GM21381 (cell line): ENCODE measurements at regions not wholly inside any gene's neighbourhood (a gene's known extent, or its start where the extent isn't known, plus 50 kb on each side); places are given as distances from the start of the nearest gene placed in this dataset.
"Not testable (repeated sequence)": the region's sequence is repeated elsewhere in the genome, so short reads cannot be mapped to it uniquely, and the experiment has no call there.

ENCODE experiments used
- ATAC-seq: cut with Tn5 transposase; IDR thresholded peaks from one replicate; pipeline ENCODE4 v1.9.1; 2021; ENCODE audit warnings: mild to moderate bottlenecking, moderate library complexity; ENCODE audit not compliant: unreplicated experiment

- no peak for ATAC-seq
Measured at GRCh38 chrX:124426288-124427169, 80.2 kb downstream of the SH2D1A start.

- no peak for ATAC-seq
Measured at GRCh38 chrX:124433186-124433585, 86.8 kb downstream of the SH2D1A start.

DNA sequence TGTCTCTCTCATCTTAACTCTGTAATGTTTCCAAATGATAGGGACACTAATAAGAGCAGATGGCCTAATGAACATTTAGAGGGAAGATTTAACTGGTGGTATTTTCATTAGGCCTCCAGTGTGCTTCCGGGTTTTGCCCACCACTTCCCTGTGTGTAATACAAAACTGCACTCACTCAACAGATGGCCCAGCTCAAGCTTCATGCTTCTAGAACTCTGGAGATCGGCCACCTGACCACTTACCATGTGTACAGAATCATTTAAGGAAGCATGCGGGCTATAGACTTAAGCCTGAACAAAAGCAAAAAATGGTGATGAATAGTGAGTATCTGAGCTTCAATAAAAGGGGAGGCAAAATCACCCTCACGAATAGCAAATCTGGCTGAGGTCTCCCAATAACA lies 89.3 kb downstream of the SH2D1A start:
- ATAC-seq = no peak

DNA sequence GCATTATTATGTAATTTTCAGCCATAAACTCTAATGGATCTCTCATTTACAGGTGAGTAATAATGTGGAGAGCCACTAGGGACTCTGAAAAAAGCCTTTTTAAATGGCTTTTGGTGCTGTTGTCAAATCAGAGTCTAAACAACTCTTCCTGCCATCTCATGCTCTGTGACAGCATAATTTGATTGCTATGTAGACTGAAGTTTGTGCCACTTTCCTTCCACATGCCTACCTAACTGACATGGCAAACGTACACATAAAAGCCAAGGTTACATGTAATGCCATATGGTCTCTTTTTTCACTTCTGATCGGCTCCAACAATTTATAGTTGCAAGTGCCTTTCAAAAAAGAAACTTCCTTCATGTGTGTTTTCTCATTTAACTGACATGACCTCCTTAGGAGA lies 94.3 kb downstream of the SH2D1A start:
- no peak for ATAC-seq

GRCh38 chrX:124441971-124442590 lies 95.7 kb downstream of the SH2D1A start:
- no peak for ATAC-seq

DNA sequence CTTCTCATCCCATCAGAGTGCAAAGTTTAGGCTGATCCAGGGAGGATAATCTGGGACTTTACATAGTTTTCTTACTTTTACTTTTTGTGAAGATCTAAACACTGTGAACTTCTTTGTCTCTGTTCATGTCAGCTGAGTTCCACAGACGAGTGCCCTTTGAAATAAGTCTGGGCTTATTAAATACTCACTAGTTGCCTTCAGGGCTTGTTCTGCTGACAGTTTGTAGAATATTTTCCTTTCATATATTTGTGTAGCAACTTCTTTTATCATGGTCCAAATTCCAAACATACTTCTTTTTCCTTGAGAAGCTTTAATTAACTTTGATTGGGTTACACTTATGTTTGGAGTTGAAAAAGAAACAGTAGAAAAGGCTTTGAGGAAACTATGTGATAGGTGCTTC lies 109.6 kb downstream of the SH2D1A start:
- no peak for ATAC-seq

GRCh38 chrX:124459851-124460250 lies 113.5 kb downstream of the SH2D1A start:
- ATAC-seq = not testable (repeated sequence)

GRCh38 chrX:124462931-124463330 lies 116.6 kb downstream of the SH2D1A start:
- no peak for ATAC-seq

- ATAC-seq = no peak
Measured at GRCh38 chrX:124467202-124467601, 120.8 kb downstream of the SH2D1A start.

DNA sequence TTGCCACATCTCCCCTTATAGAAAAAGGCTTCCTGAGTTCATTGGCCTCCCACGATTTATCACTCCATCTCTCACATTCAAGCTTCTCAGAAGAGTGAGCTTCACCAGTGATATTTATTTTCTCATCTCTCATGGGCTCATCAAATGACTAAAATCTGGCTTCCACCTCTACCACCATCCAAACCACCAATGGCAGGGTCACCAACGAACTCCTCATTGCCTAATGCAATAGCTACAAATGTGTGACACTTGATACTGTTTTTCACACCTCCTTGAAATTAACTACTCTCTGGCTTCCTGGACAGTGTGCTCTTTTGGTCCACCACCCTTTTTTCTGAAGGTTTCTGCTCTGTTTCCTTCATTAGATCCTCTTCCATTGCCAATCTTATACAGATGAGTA lies 129.0 kb downstream of the SH2D1A start:
- no peak for ATAC-seq

GRCh38 chrX:124476562-124476961 lies 130.2 kb downstream of the SH2D1A start:
- ATAC-seq = no peak

DNA sequence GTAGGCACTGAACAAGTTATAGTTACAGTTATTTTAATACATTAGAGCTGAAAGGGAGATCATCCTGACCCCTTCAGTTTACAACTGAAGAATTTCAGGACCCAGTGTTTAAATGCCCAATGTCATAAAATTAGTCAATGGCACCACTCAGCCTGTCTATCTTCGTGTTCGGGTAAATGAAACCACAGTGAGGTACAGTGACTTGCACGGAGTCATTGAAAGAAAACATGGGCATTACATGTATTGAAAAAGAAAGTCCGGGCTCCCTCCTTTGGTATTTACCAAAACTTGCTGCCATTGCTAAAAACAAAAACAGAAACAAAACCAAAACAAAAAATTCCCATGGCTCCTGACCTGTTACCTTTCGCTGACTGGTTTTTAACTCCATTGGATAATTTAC lies 131.7 kb downstream of the SH2D1A start:
- ATAC-seq = no peak

DNA sequence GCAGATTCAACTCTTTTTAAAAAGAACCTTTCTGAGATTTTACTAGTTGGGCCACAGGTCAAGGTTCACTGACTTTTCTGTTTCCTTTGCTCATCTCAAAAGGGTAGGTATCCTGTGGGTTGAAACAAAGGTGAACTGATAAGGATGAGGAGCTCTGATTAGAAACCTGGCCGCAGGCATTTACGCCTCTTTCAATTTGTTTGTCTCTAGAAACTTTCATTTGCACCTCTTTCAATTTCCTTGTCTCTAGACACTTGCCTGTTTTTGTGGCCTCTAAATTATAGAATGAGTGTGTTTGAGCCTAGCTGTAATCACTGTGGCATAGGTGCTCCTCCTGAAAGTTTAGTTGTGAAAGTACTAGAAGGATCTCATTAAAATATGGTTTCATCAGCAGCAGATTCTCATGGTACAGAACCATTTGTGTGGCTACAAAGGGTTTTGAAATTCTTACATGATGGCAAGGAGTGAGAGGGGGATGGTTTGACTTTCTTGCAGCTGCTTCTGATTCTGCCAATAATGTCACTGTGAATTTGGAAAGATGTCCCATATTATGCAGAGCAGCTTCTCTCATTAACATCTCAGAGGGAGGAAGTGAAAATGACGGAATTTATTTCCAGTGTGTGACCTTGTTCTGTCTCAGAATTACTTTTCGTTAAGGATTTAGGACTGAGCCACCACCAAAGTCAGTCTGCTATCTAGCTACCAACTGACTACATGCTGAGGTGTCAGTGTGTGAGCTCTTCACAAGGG lies 142.2 kb downstream of the SH2D1A start:
- ATAC-seq = peak; percentile 85

DNA sequence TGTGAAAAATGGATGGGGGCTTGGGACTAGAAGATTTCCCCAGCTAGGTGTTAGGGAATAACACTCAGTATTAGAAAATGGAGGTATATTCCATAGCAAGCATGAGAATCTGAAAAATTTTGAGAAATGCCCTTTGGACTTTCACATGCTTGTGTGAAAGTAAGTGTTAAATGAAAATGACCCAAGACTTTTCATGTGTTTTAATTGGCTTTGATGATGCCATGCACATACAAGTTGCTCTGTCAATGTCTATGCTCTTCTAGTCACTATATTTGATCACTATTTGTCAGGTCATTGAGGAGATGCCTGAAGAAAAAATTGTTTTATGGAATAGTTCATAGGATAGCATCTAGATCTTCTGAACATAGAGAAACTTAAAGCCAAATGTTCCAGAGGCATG lies 147.6 kb downstream of the SH2D1A start:
- no peak for ATAC-seq

- ATAC-seq = no peak
Measured at GRCh38 chrX:124497386-124497785, 151.0 kb downstream of the SH2D1A start.

- no peak for ATAC-seq
Measured at GRCh38 chrX:124501586-124501985, 155.2 kb downstream of the SH2D1A start.

DNA sequence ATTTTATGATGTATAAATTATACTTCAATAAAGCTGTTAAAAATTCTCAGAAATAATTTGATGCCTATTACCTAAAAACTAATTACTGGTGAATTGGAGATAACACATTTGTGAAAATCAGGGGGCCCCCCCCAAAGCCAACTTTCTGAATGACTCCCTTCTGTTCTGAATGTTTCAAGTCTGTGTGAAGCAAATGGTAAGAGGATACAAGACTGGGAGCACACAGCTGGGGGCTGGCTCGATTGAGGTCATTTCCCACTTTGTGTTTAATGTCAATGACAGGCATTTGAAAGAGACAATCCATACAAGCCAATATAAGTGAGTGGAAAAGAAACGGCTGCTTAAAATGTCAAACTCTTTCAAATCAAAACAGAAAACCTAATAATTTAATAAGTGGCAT lies 155.8 kb downstream of the SH2D1A start:
- ATAC-seq = no peak

- ATAC-seq = no peak
Measured at GRCh38 chrX:124502599-124502998, 156.2 kb downstream of the SH2D1A start.

GRCh38 chrX:124504111-124504983 lies 158.0 kb downstream of the SH2D1A start:
- ATAC-seq = peak; percentile 71

- no peak for ATAC-seq
Measured at GRCh38 chrX:124506066-124506465, 159.7 kb downstream of the SH2D1A start.

- ATAC-seq = no peak
Measured at GRCh38 chrX:124507246-124507645, 160.9 kb downstream of the SH2D1A start.
